H1 (cell line): ENCODE measurements at regions not wholly inside any gene's neighbourhood (a gene's known extent, or its start where the extent isn't known, plus 50 kb on each side); places are given as distances from the start of the nearest gene placed in this dataset.

Experiments used
- CTCF ChIA-PET: fragments of 300-600 bp; sonication (Branson Sonifier 250); formaldehyde crosslinking; loops from one replicate; lab custom pipeline; 2021; ENCODE audit not compliant: partially characterized antibody; lab: Charles Lee
- POLR2A ChIA-PET: fragments of 300-600 bp; sonication (Branson Sonifier 250); formaldehyde crosslinking; loops from one replicate; lab custom pipeline; 2021; ENCODE audit warnings: inconsistent platforms; ENCODE audit not compliant: partially characterized antibody; lab: Charles Lee
- DNase-seq, 2 experiments: peaks; one replicate each; pipeline versions ENCODE4 v3.0.0 to v3.0.0-alpha.2; 2010 to 2022; ENCODE audit warnings: low spot score in 2 of 2, low read depth in 1 of 2, mixed read lengths in 1 of 2
- FAIRE-seq: peaks from 2 replicates; lab custom pipeline; 2011; peaks lifted over from hg19 to GRCh38; lab: Jason Lieb, UNC
- H2AFZ ChIP-seq: 2 replicates; pipeline ENCODE4 v1.8.1; 2012; ENCODE audit warnings: low read length, inconsistent platforms
- H2AK5ac ChIP-seq: 2 replicates; pipeline ENCODE4 v1.6.1; 2013; ENCODE audit warnings: low read depth, low read length
- H2BK120ac ChIP-seq: replicated peaks from 2 replicates; pipeline ENCODE3; 2013; ENCODE audit warnings: low read depth, low read length, inconsistent platforms
- H2BK12ac ChIP-seq: 2 replicates; pipeline ENCODE4 v1.6.1; 2013; ENCODE audit warnings: low read depth, low read length
- H2BK15ac ChIP-seq: 2 replicates; pipeline ENCODE4 v1.6.1; 2013; ENCODE audit warnings: low read length
- H2BK20ac ChIP-seq: 2 replicates; pipeline ENCODE4 v1.6.1; 2013; ENCODE audit warnings: low read length
- H2BK5ac ChIP-seq: 2 replicates; pipeline ENCODE4 v1.6.1; 2013; ENCODE audit warnings: low read depth, low read length
- H3K14ac ChIP-seq: 2 replicates; pipeline ENCODE4 v1.6.1; 2013; ENCODE audit warnings: inconsistent platforms; ENCODE audit not compliant: insufficient read length
- H3K18ac ChIP-seq: 2 replicates; pipeline ENCODE4 v1.6.1; 2013; ENCODE audit warnings: low read length; ENCODE audit errors: extremely low read depth
- H3K23ac ChIP-seq: 2 replicates; pipeline ENCODE4 v1.6.1; 2013; ENCODE audit warnings: inconsistent platforms; ENCODE audit not compliant: insufficient read length
- H3K23me2 ChIP-seq: 2 replicates; pipeline ENCODE4 v1.6.1; 2013; ENCODE audit warnings: low read depth, low read length
- H3K27ac ChIP-seq: 2 replicates; pipeline ENCODE4 v1.6.1; 2011; ENCODE audit warnings: low read depth, low read length, inconsistent platforms
- H3K27me3 ChIP-seq, 4 experiments: replicated peaks in 1 of 4; 1 replicate in 1 of 4; 2 replicates in 3 of 4; pipeline versions ENCODE4 v1.6.1 to v1.8.1; 2011 to 2013; ENCODE audit warnings: low read length in 3 of 4, mild to moderate bottlenecking in 3 of 4, inconsistent platforms in 2 of 4, mixed read lengths in 2 of 4, moderate library complexity in 1 of 4; ENCODE audit not compliant: control insufficient read depth in 3 of 4, insufficient read depth in 3 of 4; ENCODE audit errors: extremely low read depth in 1 of 4
- H3K36me3 ChIP-seq, 4 experiments: 2 replicates each; pipeline versions ENCODE4 v1.6.1 to v1.8.1; 2011 to 2013; ENCODE audit warnings: mild to moderate bottlenecking in 4 of 4, low read length in 3 of 4, moderate library complexity in 2 of 4, control low read depth in 1 of 4, inconsistent platforms in 1 of 4; ENCODE audit not compliant: insufficient read depth in 4 of 4, control insufficient read depth in 2 of 4
- H3K4ac ChIP-seq: replicated peaks from 2 replicates; pipeline ENCODE3; 2013; ENCODE audit warnings: low read length, low read depth, mixed read lengths, inconsistent platforms; ENCODE audit not compliant: insufficient read length
- H3K4me1 ChIP-seq, 4 experiments: replicated peaks in 1 of 4; 1 replicate in 1 of 4; 2 replicates in 3 of 4; pipeline versions ENCODE4 v1.6.1 to v1.8.1; 2011 to 2013; ENCODE audit warnings: low read length in 3 of 4, inconsistent platforms in 2 of 4, mixed read lengths in 1 of 4; ENCODE audit not compliant: insufficient read depth in 4 of 4, control insufficient read depth in 3 of 4
- H3K4me2 ChIP-seq, 2 experiments: 2 replicates each; pipeline versions ENCODE4 v1.6.1 to v1.8.1; 2011 to 2013; ENCODE audit warnings: low read depth in 2 of 2, low read length in 2 of 2, control low read depth in 1 of 2, inconsistent platforms in 1 of 2, mild to moderate bottlenecking in 1 of 2; ENCODE audit not compliant: insufficient read depth in 1 of 2
- H3K4me3 ChIP-seq, 4 experiments: fragments of 200-600, 300-600 bp in 1 of 4; sonication (generic), shearing (Covaris generic), sonication (Bioruptor Twin) in 1 of 4; 2 replicates each; pipeline versions ENCODE4 v1.5.1 to v1.8.1; 2011 to 2016; ENCODE audit warnings: low read length in 4 of 4, low read depth in 3 of 4, control low read depth in 2 of 4, inconsistent platforms in 2 of 4, mild to moderate bottlenecking in 2 of 4, mixed read lengths in 1 of 4, moderate library complexity in 1 of 4; ENCODE audit not compliant: insufficient read depth in 2 of 4; ENCODE audit errors: extremely low read depth in 1 of 4
- H3K56ac ChIP-seq: replicated peaks from 2 replicates; pipeline ENCODE3; 2013; ENCODE audit warnings: low read depth, mild to moderate bottlenecking, mixed read lengths, low read length, inconsistent platforms; ENCODE audit not compliant: insufficient read length
- H3K79me1 ChIP-seq: 2 replicates; pipeline ENCODE4 v1.6.1; 2013; ENCODE audit warnings: low read depth, low read length, control low read depth
- H3K79me2 ChIP-seq, 2 experiments: 2 replicates each; pipeline versions ENCODE4 v1.6.1 to v1.8.1; 2012 to 2013; ENCODE audit warnings: low read length in 2 of 2, mild to moderate bottlenecking in 2 of 2, inconsistent platforms in 1 of 2; ENCODE audit not compliant: insufficient read depth in 2 of 2, control insufficient read depth in 1 of 2
- H3K9ac ChIP-seq, 4 experiments: replicated peaks in 1 of 4; 1 replicate in 1 of 4; 2 replicates in 3 of 4; pipeline versions ENCODE4 v1.6.1 to v1.8.1; 2011 to 2013; ENCODE audit warnings: low read depth in 3 of 4, low read length in 3 of 4, control low read depth in 2 of 4, mild to moderate bottlenecking in 2 of 4, moderate library complexity in 2 of 4, inconsistent platforms in 1 of 4; ENCODE audit errors: extremely low read depth in 1 of 4
- H3K9me3 ChIP-seq, 2 experiments: 2 replicates each; pipeline versions ENCODE4 v1.6.1 to v1.8.1; 2012 to 2013; ENCODE audit warnings: mild to moderate bottlenecking in 2 of 2, moderate library complexity in 2 of 2, control low read depth in 1 of 2, inconsistent platforms in 1 of 2, low read depth in 1 of 2, low read length in 1 of 2, mixed read lengths in 1 of 2; ENCODE audit not compliant: insufficient read depth in 2 of 2
- H4K20me1 ChIP-seq, 2 experiments: replicated peaks in 1 of 2; 2 replicates each; pipeline versions ENCODE3 to v1.8.1; 2011 to 2013; ENCODE audit warnings: inconsistent platforms in 2 of 2, low read length in 2 of 2, mild to moderate bottlenecking in 1 of 2; ENCODE audit not compliant: insufficient read depth in 2 of 2, control insufficient read depth in 1 of 2
- H4K5ac ChIP-seq: 2 replicates; pipeline ENCODE4 v1.6.1; 2013; ENCODE audit warnings: low read length, low read depth, mixed read lengths, inconsistent platforms; ENCODE audit not compliant: insufficient read length
- H4K8ac ChIP-seq: 2 replicates; pipeline ENCODE4 v1.8.0; 2013; ENCODE audit warnings: mild to moderate bottlenecking, moderate library complexity, low read length, inconsistent platforms; ENCODE audit not compliant: insufficient read depth; ENCODE audit errors: extremely low read depth
- H4K91ac ChIP-seq: replicated peaks from 2 replicates; pipeline ENCODE3; 2013; ENCODE audit warnings: low read length, mixed read lengths, inconsistent platforms; ENCODE audit not compliant: insufficient read length
- CEBPB ChIP-seq: IDR thresholded peaks from 2 replicates; pipeline ENCODE4 v1.6.1; 2012; ENCODE audit warnings: low read depth, low read length
- EGR1 ChIP-seq: IDR thresholded peaks from 2 replicates; pipeline ENCODE4 v1.6.1; 2011; ENCODE audit warnings: low read depth, low read length, borderline replicate concordance
- HDAC6 ChIP-seq: IDR thresholded peaks from one replicate; pipeline ENCODE4 v1.7.1; 2012; ENCODE audit warnings: low read depth, mild to moderate bottlenecking, inconsistent platforms, low read length, moderate library complexity
- KDM4A ChIP-seq: IDR thresholded peaks from one replicate; pipeline ENCODE4 v1.7.1; 2012; ENCODE audit warnings: low read depth, mild to moderate bottlenecking, moderate library complexity, low read length, inconsistent platforms; ENCODE audit not compliant: severe bottlenecking
- KDM5A ChIP-seq: fragments of 200-600 bp; IDR thresholded peaks from 2 replicates; pipeline ENCODE4 v1.7.1; 2012; ENCODE audit warnings: mild to moderate bottlenecking, low read length, inconsistent platforms, mixed read lengths
- SIN3A ChIP-seq, 2 experiments: IDR thresholded peaks in 1 of 2; conservative IDR thresholded peaks in 1 of 2; 2 replicates each; pipeline ENCODE4 v1.6.1; 2011 to 2012; ENCODE audit warnings: low read length in 2 of 2, improper control_type of control experiment in 1 of 2, low read depth in 1 of 2, mild to moderate bottlenecking in 1 of 2
- SP1 ChIP-seq: IDR thresholded peaks from 2 replicates; pipeline ENCODE4 v1.6.1; 2011; ENCODE audit warnings: low read depth, low read length
- SP2 ChIP-seq: IDR thresholded peaks from 2 replicates; pipeline ENCODE4 v1.6.1; 2012; ENCODE audit warnings: mild to moderate bottlenecking, low read length, inconsistent platforms
- WGBS, 2 experiments: shearing (Covaris generic) in 1 of 2; methylation state at CpG; one replicate each; pipeline versions ENCODE4 v1.1.6 to v1.1.7; 2013 to 2015; ENCODE audit warnings: low lambda C conversion rate in 2 of 2, mixed read lengths in 2 of 2, inconsistent platforms in 1 of 2, low coverage in 1 of 2, missing lambda C conversion rate in 1 of 2; ENCODE audit not compliant: insufficient replicate concordance in 2 of 2, insufficient coverage in 1 of 2, insufficient read length in 1 of 2; ENCODE audit errors: extremely low coverage in 1 of 2, missing lambda C conversion rate in 1 of 2; 5-methylcytosine and 5-hydroxymethylcytosine counted together

DNA sequence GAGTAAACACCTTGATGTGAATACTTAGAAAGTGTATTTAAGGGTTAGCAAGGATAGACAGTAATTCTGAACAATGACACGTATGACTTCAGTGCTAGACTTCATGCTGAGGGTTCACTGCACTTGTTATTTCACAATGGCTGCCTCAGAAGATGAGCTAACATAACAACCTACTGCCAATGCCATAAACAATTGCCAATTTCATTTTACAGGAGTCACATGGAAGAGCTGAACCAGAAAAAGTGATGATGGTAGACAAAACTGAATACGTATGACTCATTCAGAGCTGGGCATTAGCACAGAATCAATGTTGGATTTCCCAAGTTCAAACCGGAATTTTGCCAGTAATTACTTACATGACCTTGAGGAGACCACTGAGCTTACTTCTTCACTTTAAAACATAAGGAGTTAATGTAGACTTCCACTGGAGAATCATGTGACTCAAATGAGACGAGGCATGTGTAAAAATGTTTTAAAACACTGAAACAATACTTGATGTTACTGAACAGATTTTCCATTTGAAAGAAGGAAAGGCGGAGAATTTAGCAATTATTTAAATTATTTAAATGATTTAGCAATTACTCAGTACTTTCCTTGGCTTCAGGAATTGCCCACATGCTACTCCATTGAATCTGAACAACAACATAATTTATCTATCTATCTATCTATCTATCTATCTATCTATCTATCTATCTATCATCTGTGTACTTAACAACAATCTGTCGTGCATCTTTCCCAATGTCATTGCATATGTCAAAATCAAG is 868.5 kb upstream of the SLIT2 start:
- Histone ChIP-seq H2BK20ac (no peak overlapping the region), H2BK120ac (no peak overlapping the region), H3K56ac (no peak overlapping the region), H3K4me3 (no peak overlapping the region), H3K9me3 (no peaks in the 10 kb centered on the region), H3K36me3 (no peaks in the 10 kb centered on the region), H4K5ac (no peak overlapping the region), H3K18ac (no peak overlapping the region), H2BK5ac (no peak overlapping the region), H3K27ac (no peak overlapping the region), H2BK12ac (no peak overlapping the region), H3K9ac (no peak overlapping the region), H3K79me1 (no peaks in the 10 kb centered on the region), H3K4ac (no peak overlapping the region), H3K27me3 (no peaks in the 10 kb centered on the region), H4K91ac (no peak overlapping the region), H3K23me2 (no peaks in the 10 kb centered on the region), H2BK15ac (no peak overlapping the region), H3K4me2 (no peak overlapping the region), H3K14ac (no peak overlapping the region), H3K79me2 (no peaks in the 10 kb centered on the region), H4K20me1 (no peaks in the 10 kb centered on the region), H2AK5ac (no peak overlapping the region), H3K4me1 (no peaks in the 10 kb centered on the region), H2AFZ (no peak overlapping the region), H3K23ac (no peak overlapping the region), H4K8ac (no peak overlapping the region)
- 89% methylated on average over 6 of the region's 6 CpGs; no CpG with 5 or more reads in 1 of the 2 experiments for WGBS, 2 experiments
- DNase-seq (no peak), FAIRE-seq (no peak)
- TF ChIP-seq SP1, result no peak
- no peak for TF ChIP-seq SP2
- no peak for TF ChIP-seq CEBPB
- TF ChIP-seq KDM4A, result no peak
- no peak for TF ChIP-seq HDAC6
- no peak for TF ChIP-seq SIN3A (conservative IDR thresholded peaks at IDR 0.05 in 1 of 2, IDR thresholded peaks at IDR 0.05 in 1 of 2; ENCODE audit: low read depth in 1 of 2, low read length in 2 of 2)
- TF ChIP-seq KDM5A, result no peak
- TF ChIP-seq EGR1, result no peak
- POLR2A ChIA-PET, result no interaction called here
- CTCF ChIA-PET, result no interaction called here
